KG1 (cell line): ENCODE measurements at regions not wholly inside any gene's neighbourhood (a gene's known extent, or its start where the extent isn't known, plus 50 kb on each side); places are given as distances from the start of the nearest gene placed in this dataset.
"Not testable (repeated sequence)": the region's sequence is repeated elsewhere in the genome, so short reads cannot be mapped to it uniquely, and the experiment has no call there.

ENCODE experiments used
- DNase-seq: peaks from one replicate; lab custom pipeline; 2025; lab: John Stamatoyannopoulos, UW

DNA sequence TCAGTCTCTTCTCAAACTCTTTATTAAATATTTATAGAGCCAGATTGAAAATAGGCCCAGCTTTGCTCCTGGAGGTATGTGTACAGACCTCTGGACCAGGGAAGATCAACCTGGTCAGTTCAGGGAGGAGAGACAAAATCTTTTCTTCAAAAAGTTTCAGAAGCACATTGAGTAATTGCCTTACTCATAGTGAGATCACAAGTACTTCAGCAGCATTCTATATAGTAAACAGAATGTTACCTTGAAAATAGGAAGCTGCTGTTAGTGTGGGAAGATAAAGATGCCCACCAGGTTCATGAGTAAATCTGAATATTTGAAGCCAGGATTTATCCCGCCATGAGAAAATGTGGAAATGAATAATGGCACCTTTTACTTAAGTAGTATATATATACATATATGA, 665.9 kb upstream of the CITED2 start:
- DNase-seq: no peak

DNA sequence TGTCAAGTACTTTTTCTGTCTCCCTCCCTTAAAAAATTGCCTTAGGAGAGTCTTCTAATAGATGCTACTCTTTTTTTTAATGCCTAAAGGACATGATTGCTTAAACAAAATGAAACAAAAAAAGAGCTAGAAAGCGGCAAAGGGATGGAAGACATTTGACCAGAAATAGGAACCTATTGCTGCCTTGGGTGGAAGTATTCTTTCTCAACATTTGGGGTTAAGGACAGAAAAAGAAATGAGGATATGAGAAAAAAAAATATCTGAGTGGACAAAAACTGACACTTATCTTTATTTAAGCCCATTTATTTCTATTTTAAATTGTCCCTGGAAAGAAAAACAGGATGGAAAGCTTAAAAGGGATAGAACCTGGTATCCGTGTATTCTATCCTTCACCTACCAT, 664.9 kb upstream of the CITED2 start:
- peak; percentile 8 for DNase-seq

DNA sequence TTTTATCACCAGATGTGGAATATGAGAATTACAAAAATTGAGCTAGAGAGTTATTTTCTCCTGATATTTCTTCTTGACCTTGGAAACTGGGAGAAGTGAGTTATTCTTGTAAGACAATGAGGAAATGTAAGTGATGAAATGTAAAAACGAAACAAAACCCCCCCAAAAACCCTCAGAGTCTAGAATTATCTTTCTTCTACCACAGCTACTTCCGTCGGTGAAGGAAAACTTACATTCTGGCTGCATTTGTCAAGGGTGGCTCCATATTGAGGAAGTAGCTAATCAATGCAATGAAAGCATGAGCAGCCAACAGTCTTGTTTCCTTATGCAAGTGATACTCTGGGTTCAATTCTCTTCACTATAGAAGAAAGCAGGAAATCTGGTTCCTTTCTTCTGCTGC, 661.7 kb upstream of the CITED2 start:
- no peak for DNase-seq

DNA sequence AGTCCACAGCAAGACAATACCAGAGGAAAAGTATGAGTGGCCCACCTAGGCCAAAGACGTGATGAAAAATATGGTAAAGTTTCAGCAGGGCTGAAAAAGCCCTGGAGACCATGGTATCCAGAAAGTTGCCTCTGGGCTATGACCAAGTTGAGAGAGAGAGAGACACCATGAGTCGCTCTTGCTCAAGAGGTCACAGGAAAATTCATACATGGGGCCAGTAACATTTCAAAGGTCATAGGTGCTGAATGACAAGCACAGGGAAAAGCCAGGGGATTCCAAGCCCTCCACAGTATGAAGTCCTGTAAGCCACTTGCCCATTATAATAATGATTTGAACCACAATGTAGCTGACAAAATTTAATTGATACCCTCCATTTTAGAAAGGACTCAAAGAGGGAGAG, 657.7 kb upstream of the CITED2 start:
- no peak for DNase-seq

DNA sequence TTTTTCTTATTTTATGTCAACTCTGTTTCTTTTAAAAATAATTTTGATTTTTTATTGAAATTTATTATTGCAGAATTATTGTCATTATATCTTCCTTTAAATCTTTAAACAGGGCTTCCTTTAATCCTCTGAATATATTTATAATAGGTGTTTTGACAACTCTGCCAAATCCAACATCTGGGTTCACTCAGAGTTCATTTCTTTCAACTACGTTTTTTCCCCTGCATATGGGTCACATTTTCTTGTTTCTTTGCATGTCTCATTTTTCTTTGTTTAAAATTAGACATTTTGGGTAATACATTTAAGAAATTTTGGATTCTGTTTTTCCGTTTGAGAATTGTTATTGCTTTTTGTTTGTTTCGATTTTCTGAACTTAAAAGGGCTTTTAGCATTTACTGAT, 655.1 kb upstream of the CITED2 start:
- no peak for DNase-seq

DNA sequence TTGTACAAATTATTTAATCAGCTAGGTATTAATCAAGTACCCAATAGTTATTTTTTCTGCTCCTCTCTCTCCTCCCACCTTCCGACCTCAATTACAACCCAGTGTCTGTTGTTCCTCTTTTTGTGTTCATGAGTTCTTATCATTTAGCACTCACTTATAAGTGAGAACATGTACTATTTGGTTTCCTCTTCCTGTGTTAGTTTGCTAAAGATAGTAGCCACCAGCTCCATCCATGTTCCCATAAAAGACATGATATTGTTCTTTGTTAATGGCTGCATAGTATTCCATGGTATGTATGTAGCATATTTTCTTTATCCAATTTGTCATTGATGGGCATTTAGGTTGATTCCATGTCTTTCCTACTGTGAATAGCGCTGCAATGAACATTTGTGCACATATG, 652.8 kb upstream of the CITED2 start:
- no peak for DNase-seq

DNA sequence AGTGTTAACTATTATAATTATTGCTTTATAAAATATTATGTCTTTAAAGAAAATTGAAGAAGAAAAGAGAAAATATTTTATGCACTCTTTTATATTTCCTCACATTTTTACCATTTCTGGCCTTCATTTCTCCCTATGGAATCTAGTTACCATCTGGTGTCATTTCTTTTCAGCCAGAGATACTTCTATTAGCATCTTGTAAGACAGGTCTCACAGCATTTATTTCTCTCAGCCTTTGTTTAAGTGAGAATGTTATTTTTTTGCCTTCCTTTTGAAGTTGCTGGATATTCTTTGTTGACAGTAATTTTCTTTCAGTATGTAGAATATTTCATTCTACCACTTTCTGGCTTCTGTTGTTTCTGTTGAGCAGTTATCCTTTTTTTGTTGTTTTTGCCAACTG, 652.1 kb upstream of the CITED2 start:
- DNase-seq: no peak

DNA sequence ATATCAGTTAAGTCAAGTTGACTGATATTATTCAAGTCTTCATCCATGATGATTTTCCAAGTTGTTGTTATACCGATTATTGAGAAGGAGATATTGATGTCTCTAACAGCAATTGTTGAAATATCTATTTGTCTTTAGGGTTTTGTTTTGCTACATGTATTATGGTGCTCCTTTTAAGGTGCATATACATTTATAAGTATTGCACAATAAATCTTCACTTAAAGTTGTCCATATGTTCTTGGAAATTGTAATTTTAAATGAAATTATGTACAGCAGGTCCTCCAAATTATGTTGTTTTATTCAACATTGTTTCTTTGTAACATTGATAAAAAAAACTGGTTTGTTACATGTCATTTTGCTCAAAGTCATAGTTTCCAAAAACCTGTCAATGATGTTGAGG, 650.7 kb upstream of the CITED2 start:
- DNase-seq: no peak

DNA sequence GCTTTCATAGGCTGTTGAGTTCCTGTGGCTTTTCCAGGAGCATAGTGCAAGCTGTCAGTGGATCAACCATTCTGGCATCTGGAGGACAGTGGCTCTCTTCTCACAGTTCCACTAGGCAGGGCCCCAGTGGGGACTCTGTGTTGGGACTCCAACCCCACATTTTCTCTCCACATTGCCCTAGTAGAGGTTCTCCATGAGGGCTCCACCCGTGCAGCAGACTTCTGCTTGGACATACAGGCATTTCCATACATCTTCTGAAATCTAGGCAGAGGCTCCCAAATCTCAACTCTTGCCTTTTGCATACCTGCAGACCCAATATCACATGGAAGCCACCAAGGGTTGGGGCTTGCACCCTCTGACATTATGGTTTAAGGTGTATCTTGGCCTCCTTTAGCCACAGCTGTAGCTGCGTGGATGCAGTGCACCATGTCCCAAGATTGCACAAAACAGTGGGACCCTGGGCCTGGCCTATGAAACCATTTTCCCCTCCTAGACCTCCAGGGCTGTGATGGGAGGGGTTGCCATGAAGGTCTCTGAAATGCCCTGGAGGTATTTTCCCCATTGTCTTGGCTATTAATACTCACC, 645.9 kb upstream of the CITED2 start:
- DNase-seq: no peak

DNA sequence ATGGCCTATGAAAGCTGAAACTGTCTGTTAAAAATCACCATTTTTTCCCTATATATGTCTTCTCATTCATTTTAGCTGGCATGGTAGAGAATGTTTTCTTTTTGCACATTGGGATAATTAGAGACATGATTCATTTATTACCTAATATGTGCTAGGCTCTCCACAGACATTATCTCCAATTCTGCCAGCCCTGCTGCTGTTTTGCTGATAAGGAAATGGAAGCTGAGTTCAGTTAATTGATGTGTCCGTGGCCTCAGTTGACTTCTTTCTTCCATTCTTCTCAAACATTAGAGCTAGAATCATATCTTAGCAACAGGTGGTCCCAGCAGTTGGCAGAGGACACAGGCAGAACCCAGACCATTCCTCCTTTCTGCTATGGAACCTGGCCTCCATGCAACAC, 644.1 kb upstream of the CITED2 start:
- no peak for DNase-seq

DNA sequence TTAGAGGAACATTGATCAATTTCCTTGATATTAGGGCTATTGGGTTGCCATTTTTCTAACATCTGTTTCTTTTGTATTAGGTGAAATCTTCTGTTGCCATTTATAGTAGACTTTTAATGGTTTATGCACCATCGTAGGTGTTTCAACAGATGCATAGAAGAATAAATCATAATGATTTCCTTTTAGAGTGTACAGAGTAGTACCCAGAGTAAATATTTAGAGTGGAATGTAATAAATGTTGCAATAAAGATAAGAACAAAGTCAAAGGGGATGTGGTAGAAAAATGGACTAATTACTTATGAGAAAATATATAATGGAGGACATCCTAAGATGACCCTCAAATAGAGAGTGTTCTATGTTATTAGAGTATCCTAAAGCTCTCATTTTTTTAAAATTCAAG, 643.0 kb upstream of the CITED2 start:
- no peak for DNase-seq

DNA sequence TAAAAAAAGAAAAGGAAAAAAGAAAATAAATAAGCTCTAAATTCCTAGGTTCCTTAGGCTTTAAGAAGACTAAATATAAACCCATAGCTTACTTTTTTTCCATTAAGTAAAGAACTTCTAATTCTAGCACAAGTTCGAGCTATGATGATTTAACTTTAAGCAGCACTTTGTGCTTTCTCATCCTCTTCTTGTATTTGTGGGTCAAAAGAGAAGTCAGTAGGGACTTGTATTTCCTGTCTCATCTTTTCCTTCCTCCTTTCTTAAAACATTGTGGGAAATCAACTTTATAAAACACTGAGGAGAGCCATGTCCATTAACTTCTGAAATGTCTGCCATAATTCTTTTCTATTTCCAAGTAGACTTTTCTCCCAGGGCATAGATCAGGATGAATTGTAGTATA, 637.7 kb upstream of the CITED2 start:
- DNase-seq: no peak

DNA sequence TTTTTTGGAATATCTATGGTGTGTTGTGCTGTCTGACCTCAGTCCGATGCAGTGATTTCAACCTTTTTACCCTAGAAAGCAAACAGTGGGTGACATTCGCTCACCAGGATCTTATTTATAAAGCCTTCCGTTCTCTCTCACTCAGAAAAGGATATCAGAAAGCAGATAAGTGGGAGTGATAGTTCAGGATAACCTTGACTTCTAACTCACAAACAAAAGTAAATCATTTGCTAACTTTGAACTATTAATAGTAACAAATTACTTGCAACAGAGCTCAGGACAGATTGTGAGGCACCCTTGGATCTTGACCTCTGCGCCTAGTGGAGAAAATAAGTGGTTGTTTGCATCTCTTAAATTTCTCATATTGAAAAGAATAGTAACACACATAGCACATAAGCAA, 637.1 kb upstream of the CITED2 start:
- no peak for DNase-seq

DNA sequence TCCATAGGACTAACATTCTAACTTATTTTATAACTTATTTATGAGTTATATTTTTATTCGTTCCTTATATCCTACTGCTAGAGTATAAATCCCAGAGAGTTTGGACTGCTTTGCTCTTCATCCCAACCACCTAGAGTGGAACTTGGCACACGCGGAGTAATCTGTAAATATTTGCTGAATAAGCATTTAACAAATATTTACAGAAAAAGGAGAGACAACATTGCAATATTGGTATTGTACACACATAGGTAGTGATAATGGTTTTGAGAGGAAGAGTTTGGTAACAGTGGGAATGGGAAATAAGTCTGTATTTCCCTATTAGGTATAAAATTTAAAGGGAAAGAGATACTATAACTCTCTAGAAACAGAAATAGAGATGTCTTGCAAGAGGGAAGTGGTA, 634.8 kb upstream of the CITED2 start:
- no peak for DNase-seq

DNA sequence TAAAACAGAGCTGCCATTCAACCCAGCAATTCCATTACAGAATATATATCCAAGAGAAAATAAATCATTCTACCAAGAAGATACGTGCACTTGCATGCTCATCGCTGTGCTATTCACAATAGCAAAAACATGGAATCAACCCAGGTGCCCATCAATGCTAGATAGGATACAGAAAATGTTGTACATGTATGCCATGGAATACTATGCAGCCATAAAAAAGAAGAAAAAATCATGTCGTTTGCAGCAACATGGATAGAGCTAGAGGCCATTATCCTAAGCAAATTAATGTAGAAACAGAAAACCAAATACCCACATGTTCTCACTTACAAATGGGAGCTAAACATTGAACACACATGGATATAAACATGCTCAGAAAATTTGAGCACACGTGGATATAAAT, 633.1 kb upstream of the CITED2 start:
- DNase-seq: no peak

DNA sequence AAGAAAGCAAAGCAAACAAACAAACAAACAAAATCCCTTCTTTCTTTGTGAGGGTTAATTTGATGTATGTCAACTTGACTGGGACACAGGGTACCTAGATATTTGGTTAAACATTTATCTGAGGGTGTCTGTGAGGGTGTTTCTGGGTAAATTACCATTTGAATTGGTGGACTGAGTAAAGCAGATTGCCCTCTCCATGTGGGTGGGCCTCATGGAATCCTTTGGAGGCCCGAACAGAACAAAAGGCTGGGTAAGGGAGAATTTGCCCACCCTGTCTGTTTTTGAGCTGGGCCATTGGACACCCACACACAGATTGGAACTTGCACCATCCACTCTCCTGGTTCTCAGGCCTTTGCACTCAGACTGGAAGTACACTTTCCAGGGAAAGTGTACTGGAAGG, 628.8 kb upstream of the CITED2 start:
- DNase-seq: no peak

DNA sequence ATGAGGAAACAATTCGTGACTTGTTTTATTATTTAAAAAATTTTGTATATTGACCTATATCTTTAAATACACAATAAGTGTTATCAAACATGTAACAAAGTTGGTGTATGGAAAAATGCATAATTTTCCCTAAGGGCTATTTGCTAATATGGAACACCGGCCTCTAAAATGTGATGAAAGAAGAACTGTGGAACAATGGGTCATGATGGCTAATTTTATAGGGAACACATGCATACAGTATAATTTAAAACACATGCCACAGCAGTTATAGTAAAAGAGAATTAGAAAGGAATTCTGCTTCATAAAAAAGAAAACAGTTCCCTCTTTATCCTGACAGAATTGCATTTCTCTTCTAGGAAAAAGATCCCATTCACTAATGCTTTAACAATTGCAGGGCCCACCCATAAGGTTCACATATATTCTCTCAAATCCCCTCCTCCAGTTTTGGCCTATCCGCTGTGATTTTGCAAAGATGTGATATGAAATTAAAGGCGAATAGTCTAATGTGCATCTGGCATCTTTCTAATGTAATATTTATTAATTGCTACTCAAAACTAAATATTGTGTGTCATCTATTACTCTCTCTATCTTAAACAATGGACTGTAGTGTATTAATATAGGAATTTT, 628.1 kb upstream of the CITED2 start:
- DNase-seq: no peak

DNA sequence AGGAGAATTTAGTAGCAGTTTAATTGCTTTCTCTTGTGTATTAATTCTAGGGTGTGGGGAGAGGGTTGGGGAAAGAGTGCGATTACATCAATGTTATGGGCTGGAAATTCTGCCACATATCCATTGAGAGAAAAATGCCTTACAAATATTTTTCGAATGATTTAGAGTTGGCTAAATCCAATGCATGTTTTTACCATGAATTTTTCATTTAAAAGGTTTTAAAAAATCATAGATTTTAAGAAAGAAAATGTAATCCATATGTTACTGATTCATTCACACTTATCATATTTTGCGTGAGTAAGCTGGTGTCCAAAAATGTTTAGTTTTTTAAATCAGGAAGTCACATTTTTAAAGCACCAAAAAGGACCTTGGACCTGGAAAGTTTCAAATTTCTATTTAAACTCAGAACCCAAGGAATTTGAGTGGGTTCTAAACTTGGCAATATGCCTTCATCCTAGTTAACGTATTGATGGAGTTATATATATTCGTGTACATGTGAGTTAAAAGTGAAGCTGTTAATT, 627.4 kb upstream of the CITED2 start:
- no peak for DNase-seq

DNA sequence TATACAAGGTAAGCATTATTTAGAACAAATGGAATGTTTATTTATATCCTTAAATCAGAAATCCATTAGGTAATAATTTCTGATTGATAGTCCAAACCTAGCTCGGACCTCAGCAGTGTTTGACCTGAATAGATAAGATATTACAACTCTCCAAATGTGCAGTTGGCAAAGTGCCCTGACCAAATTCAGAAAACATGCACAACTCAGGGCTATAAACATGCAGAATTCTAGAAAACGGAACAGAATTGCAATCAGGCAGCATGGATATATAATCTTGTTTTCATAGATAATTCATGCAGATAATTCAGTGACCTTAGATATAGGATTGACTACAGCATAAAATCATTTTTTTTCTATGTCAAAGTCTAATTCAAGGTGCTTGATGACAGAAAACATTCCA, 626.6 kb upstream of the CITED2 start:
- no peak for DNase-seq

DNA sequence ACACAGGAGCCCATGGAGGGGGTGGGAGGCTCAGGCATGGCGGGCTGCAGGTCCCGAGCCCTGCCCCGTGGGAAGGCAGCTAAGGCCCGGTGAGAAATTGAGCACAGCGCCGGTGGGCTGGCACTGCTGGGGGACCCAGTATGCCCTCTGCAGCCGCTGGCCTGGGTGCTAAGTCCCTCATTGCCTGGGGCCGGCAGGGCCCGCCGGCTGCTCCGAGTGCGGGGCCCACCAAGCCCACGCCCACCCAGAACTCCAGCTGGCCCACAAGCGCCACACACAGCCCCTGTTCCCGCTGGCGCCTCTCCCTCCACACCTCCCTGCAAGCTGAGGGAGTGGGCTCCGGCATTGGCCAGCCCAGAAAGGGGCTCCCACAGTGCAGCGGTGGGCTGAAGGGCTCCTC, 625.2 kb upstream of the CITED2 start:
- not testable (repeated sequence) for DNase-seq

DNA sequence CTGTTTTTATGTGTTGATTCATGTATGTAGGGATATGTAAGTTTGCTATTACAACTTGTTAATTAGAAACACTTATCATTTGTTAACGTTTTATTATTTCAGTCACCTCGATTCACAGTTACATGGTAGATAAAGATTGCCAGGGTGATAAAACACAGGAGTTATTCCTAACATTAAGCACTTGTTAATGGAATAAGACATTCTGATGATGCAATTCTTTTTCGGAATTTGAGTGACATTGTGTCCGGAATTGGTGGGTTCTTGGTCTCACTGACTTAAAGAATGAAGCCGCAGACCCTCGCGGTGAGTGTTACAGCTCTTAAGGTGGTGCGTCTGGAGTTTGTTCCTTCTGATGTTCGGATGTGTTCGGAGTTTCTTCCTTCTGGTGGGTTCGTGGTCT, 624.0 kb upstream of the CITED2 start:
- DNase-seq: not testable (repeated sequence)

DNA sequence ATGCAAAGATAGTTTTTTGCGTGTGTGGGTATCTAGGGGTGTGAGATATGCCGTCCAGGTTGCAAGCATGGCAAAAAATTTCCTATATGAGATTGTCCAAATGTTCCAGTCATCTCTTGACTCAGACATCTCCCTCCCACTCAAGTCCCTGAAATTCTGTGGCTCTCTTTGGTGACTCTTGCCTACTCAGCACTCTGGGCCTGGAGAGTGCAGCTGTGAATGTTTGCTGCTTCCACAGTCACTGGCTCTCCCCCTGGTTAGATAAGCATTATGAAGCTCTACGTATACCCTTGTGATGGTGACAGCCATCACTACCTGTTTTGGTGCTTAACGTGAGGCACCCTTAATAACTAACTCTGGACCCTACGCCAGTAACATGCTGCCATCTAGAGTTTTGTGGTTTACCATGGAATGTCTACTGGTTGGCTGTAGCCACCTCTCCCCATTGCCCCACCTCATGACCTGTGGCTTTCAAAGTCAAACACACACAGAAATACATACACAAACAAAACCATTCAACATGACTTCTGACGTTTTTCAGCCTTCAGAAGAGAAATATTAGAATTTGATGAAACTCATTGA, 621.9 kb upstream of the CITED2 start:
- no peak for DNase-seq

DNA sequence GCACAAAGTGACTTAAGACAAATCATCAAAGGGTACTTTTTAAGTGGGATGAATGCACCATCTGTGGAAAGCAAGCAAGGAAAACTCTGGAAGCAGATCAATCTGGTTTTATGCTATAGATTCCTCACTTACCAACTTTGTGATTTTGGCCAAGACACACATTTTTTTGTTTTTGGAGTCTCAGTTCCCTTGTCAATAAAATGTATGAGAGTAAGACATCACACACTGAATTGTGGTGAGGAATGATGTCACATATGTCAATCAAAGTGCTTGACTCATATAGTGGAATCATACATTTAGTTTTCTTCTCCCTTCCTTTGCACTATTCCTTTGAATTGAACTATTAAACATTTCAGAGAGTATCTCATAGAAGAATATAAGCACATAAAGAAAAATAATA, 620.5 kb upstream of the CITED2 start:
- DNase-seq: no peak
